ENCODE measurements at regions not wholly inside any gene's neighbourhood (a gene's known extent, or its start where the extent isn't known, plus 50 kb on each side); places are given as distances from the start of the nearest gene placed in this dataset.
"Not testable (repeated sequence)": the region's sequence is repeated elsewhere in the genome, so short reads cannot be mapped to it uniquely, and the experiment has no call there.

DNA sequence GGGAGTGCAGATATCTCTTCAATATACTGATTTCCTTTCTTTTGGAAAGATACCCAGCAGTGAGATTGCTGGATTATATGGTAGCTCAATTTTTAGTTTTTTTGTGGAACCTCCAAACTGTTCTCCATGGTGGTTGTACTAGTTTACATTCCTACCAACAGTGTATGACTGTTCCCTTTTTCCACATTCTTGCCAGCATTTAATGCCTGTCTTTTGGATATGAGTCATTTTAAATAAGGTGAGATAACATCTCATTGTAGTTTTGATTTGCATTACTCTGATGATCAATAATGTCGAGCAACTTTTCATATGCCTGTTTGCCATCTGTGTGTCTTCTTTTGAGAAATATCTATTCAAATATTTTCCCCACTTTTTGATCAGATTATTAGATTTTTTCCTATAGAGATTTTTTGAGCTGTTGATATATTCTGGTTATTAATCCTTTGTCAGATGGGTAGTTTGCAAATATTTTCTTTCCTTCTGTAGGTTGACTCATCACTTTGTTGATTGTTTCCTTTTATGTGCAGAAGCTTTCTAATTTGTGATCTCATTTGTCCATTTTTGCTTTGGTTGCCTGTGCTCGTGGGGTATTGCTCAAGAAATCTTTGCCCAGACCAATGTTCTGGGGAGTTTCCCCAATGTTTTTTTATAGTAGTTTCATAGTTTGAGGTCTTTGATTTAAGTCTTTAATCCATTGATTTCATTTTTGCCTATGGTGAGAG, 552.7 kb downstream of the ZNF674 start:
- Histone ChIP-seq H3K4me3 (ENCODE audit: low read depth in 1 of 2, low read length in 2 of 2) (no peak overlapping the region), H3K9ac (ENCODE audit: low read depth in 1 of 2, low read length in 2 of 2) (no peak overlapping the region), H3K36me3 (ENCODE audit: control insufficient read depth in 1 of 2, insufficient read depth in 2 of 2, low read length in 2 of 2) (no peaks in the 10 kb centered on the region), H3K4me1 (ENCODE audit: control insufficient read depth in 1 of 2, insufficient read depth in 2 of 2, low read length in 2 of 2) (no peaks in the 10 kb centered on the region), H3K27ac (ENCODE audit: low read depth, low read length) (no peak overlapping the region), H3K27me3 (ENCODE audit: control insufficient read depth in 1 of 2, insufficient read depth in 2 of 2, low read length in 2 of 2) (no peaks in the 10 kb centered on the region), H3K9me3 (ENCODE audit: control insufficient read depth in 1 of 2, low read length in 2 of 2) (no peaks in the 10 kb centered on the region)

DNA sequence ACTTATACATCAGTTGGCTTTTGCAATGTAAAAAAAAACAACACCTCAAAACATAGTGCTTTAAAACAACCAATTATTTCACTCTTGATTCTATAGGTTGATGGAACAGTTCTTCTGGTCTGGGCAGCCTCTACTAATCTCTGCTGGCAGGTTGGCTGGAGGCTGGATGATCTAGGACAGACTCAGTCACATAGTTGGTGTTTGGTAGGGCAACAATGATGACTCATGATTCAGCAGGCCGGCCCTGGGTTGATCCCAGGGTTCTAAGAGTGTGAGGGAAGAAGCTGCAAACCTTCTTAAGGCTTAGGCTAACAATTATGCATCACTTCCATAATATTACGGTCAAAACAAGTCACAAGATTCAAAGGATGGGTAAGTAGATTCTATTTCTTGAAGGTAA, 558.2 kb downstream of the ZNF674 start:
- no peaks in the 10 kb centered on the region for H3K4me1 ChIP-seq (ENCODE audit: control insufficient read depth in 1 of 2, insufficient read depth in 2 of 2, low read length in 2 of 2)
- no peak overlapping the region for H3K4me3 ChIP-seq (ENCODE audit: low read depth in 1 of 2, low read length in 2 of 2)
- no peak overlapping the region for H3K9ac ChIP-seq (ENCODE audit: low read depth in 1 of 2, low read length in 2 of 2)
- H3K9me3 ChIP-seq (ENCODE audit: control insufficient read depth in 1 of 2, low read length in 2 of 2): no peaks in the 10 kb centered on the region
- H3K27ac ChIP-seq (ENCODE audit: low read depth, low read length): no peak overlapping the region
- H3K36me3 ChIP-seq (ENCODE audit: control insufficient read depth in 1 of 2, insufficient read depth in 2 of 2, low read length in 2 of 2): no peaks in the 10 kb centered on the region
- no peaks in the 10 kb centered on the region for H3K27me3 ChIP-seq (ENCODE audit: control insufficient read depth in 1 of 2, insufficient read depth in 2 of 2, low read length in 2 of 2)

DNA sequence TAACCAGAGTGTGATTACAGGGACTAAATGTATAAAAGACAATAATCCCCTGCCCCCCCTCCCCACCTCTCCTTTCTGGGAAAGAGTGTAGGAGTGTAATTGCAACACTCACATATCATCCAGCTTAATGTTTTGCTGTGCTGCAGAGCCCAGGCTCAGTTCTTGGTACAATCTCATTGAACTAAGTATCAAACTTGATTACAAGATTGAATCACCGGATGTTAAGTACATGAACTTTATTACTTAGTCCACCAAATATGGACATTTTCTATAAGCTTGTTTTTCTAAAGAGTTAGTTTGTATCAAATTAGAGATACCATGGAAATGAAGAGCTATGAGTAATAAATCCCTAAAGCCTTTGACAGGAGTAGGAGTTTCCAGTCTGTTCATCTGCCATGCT, 559.1 kb downstream of the ZNF674 start:
- Histone ChIP-seq H3K9me3 (ENCODE audit: control insufficient read depth in 1 of 2, low read length in 2 of 2) (no peaks in the 10 kb centered on the region), H3K27me3 (ENCODE audit: control insufficient read depth in 1 of 2, insufficient read depth in 2 of 2, low read length in 2 of 2) (no peaks in the 10 kb centered on the region), H3K4me3 (ENCODE audit: low read depth in 1 of 2, low read length in 2 of 2) (no peak overlapping the region)

DNA sequence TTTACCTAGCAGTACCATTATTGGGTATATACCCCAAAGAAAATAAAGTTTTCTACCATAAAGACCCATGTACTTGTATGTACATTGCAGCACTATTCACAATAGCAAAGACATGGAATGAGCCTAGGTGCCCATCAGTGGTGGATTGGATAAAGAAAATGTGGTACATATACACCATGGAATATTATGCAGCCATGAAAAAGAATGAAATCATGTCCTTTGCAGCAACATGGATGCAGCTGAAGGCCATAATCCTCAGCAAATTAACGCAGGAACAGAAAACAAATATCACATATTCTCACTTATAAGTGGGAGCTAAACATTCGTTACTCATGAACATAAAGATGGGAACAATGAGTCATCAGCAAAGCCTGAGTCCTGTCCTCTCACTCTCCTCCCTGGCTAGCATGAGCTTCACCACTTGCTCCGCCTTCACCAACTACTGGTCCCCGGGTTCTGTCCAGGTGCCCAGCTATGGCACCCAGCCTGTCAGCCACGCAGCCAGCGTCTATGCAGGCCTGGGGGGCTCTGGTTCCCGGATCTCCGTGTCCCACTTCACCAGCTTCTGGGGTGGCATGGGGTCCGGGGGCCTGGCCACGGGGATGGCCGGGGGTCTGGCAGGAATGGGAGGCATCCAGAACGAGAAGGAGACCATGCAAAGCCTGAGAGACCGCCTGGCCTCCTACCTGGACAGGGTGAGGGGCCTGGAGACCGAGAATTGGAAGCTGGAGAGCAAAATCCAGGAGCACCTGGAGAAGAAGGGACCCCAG, 562.1 kb downstream of the ZNF674 start:
- H3K36me3 ChIP-seq (ENCODE audit: control insufficient read depth in 1 of 2, insufficient read depth in 2 of 2, low read length in 2 of 2); H3K9me3 ChIP-seq (ENCODE audit: control insufficient read depth in 1 of 2, low read length in 2 of 2); H3K27ac ChIP-seq (ENCODE audit: low read depth, low read length); H3K4me1 ChIP-seq (ENCODE audit: control insufficient read depth in 1 of 2, insufficient read depth in 2 of 2, low read length in 2 of 2); H3K4me3 ChIP-seq (ENCODE audit: low read depth in 1 of 2, low read length in 2 of 2); H3K27me3 ChIP-seq (ENCODE audit: control insufficient read depth in 1 of 2, insufficient read depth in 2 of 2, low read length in 2 of 2); H3K9ac ChIP-seq (ENCODE audit: low read depth in 1 of 2, low read length in 2 of 2): not testable (repeated sequence)

More for the DNA sequence above, 559.1 kb downstream of the ZNF674 start:
- H3K4me1 ChIP-seq (ENCODE audit: control insufficient read depth in 1 of 2, insufficient read depth in 2 of 2, low read length in 2 of 2): no peaks in the 10 kb centered on the region
- H3K36me3 ChIP-seq (ENCODE audit: control insufficient read depth in 1 of 2, insufficient read depth in 2 of 2, low read length in 2 of 2): no peaks in the 10 kb centered on the region
- H3K9ac ChIP-seq (ENCODE audit: low read depth in 1 of 2, low read length in 2 of 2): no peak overlapping the region
- no peak overlapping the region for H3K27ac ChIP-seq (ENCODE audit: low read depth, low read length)

DNA sequence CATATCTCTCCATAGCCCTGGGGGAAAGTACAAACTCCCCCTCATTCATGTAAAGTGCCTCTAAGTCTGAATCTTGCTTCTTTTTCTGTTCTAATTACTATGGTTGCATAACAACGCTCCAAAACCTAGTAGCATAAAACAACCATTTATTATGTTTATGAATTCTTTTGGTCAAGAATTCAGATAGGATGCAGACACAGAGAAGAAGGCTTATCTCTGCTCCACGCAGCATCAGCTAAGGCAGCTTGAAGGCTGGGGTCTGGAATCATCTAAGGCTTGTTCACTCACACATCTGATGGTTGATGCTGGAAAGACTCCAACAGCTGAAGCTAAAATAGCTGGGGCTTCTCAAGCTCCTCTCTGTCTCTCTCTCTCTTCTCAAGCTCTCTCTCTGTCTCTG, 564.5 kb downstream of the ZNF674 start:
- H3K27me3 ChIP-seq (ENCODE audit: control insufficient read depth in 1 of 2, insufficient read depth in 2 of 2, low read length in 2 of 2): no peaks in the 10 kb centered on the region
- H3K9ac ChIP-seq (ENCODE audit: low read depth in 1 of 2, low read length in 2 of 2): no peak overlapping the region
- no peaks in the 10 kb centered on the region for H3K9me3 ChIP-seq (ENCODE audit: control insufficient read depth in 1 of 2, low read length in 2 of 2)
- H3K27ac ChIP-seq (ENCODE audit: low read depth, low read length): no peak overlapping the region
- no peak overlapping the region for H3K4me3 ChIP-seq (ENCODE audit: low read depth in 1 of 2, low read length in 2 of 2)
- no peaks in the 10 kb centered on the region for H3K36me3 ChIP-seq (ENCODE audit: control insufficient read depth in 1 of 2, insufficient read depth in 2 of 2, low read length in 2 of 2)
- no peaks in the 10 kb centered on the region for H3K4me1 ChIP-seq (ENCODE audit: control insufficient read depth in 1 of 2, insufficient read depth in 2 of 2, low read length in 2 of 2)

DNA sequence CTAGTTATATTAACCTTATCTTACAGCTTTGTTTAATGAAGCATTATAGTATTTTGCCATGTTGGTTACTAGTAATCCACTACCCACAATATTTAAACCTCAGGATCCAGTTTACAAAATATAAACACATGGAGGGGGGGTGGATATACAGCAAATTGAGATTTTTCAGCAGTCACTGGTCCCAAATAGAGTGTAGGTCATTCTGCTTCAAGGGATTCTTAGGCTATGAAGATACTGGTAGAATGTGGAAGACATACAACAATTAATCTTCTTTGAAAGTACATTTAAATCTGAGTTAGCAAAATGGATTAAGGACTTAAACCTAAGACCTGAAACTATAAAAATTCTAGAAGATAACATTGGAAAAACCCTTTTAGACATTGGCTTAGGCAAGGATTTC, 569.6 kb downstream of the ZNF674 start:
- H3K27ac ChIP-seq (ENCODE audit: low read depth, low read length): no peak overlapping the region
- no peak overlapping the region for H3K4me3 ChIP-seq (ENCODE audit: low read depth in 1 of 2, low read length in 2 of 2)
- no peaks in the 10 kb centered on the region for H3K27me3 ChIP-seq (ENCODE audit: control insufficient read depth in 1 of 2, insufficient read depth in 2 of 2, low read length in 2 of 2)
- H3K9ac ChIP-seq (ENCODE audit: low read depth in 1 of 2, low read length in 2 of 2): no peak overlapping the region
- H3K9me3 ChIP-seq (ENCODE audit: control insufficient read depth in 1 of 2, low read length in 2 of 2): no peaks in the 10 kb centered on the region
- no peaks in the 10 kb centered on the region for H3K4me1 ChIP-seq (ENCODE audit: control insufficient read depth in 1 of 2, insufficient read depth in 2 of 2, low read length in 2 of 2)
- no peaks in the 10 kb centered on the region for H3K36me3 ChIP-seq (ENCODE audit: control insufficient read depth in 1 of 2, insufficient read depth in 2 of 2, low read length in 2 of 2)

DNA sequence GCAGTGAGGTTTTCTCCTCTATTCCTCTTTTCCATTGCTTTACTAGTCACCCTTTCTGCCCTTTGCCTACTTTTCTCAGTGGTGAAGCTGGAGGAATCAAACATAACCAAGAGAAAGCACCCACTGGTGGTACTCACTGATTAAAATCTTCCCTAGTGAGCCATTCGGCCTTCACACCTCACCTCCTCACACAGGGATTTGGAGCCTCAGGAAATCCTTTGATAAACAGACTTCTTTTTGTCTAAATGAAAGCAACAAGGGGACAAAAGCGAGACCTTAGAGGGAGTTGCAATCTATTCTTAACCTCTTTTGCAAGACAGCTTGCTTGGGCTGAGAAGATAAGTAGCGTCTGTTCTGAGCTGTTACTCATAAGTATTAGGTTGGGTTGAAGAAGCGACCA, 572.6 kb downstream of the ZNF674 start:
- no peaks in the 10 kb centered on the region for H3K4me1 ChIP-seq (ENCODE audit: control insufficient read depth in 1 of 2, insufficient read depth in 2 of 2, low read length in 2 of 2)
- H3K36me3 ChIP-seq (ENCODE audit: control insufficient read depth in 1 of 2, insufficient read depth in 2 of 2, low read length in 2 of 2): no peaks in the 10 kb centered on the region
- H3K9ac ChIP-seq (ENCODE audit: low read depth in 1 of 2, low read length in 2 of 2): no peak overlapping the region
- H3K9me3 ChIP-seq (ENCODE audit: control insufficient read depth in 1 of 2, low read length in 2 of 2): no peaks in the 10 kb centered on the region
- H3K4me3 ChIP-seq (ENCODE audit: low read depth in 1 of 2, low read length in 2 of 2): no peak overlapping the region
- no peaks in the 10 kb centered on the region for H3K27me3 ChIP-seq (ENCODE audit: control insufficient read depth in 1 of 2, insufficient read depth in 2 of 2, low read length in 2 of 2)
- H3K27ac ChIP-seq (ENCODE audit: low read depth, low read length): no peak overlapping the region

DNA sequence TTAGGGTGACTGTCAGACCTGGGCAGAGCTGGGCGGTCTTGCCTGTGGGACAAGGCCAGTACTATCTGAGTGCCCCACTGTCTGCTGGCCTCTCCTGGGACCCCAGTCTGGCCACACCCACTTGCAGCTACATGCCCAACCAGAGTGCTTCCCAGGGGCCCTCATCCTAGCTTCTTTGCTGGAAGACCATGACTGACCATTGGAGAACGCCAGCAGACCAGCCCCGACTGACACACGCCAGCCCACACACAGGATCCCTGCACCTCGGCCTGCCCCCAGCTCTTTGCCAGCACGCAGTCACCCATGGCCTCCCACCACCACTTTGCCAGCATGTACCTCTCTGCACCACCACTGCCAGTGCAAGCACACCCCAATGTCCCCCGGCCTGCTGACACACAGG, 585.7 kb downstream of the ZNF674 start:
- Histone ChIP-seq H3K4me1 (ENCODE audit: control insufficient read depth in 1 of 2, insufficient read depth in 2 of 2, low read length in 2 of 2) (no peaks in the 10 kb centered on the region), H3K36me3 (ENCODE audit: control insufficient read depth in 1 of 2, insufficient read depth in 2 of 2, low read length in 2 of 2) (no peaks in the 10 kb centered on the region), H3K27ac (ENCODE audit: low read depth, low read length) (no peak overlapping the region), H3K27me3 (ENCODE audit: control insufficient read depth in 1 of 2, insufficient read depth in 2 of 2, low read length in 2 of 2) (no peaks in the 10 kb centered on the region), H3K9ac (ENCODE audit: low read depth in 1 of 2, low read length in 2 of 2) (no peak overlapping the region), H3K9me3 (ENCODE audit: control insufficient read depth in 1 of 2, low read length in 2 of 2) (no peaks in the 10 kb centered on the region), H3K4me3 (ENCODE audit: low read depth in 1 of 2, low read length in 2 of 2) (no peak overlapping the region)

DNA sequence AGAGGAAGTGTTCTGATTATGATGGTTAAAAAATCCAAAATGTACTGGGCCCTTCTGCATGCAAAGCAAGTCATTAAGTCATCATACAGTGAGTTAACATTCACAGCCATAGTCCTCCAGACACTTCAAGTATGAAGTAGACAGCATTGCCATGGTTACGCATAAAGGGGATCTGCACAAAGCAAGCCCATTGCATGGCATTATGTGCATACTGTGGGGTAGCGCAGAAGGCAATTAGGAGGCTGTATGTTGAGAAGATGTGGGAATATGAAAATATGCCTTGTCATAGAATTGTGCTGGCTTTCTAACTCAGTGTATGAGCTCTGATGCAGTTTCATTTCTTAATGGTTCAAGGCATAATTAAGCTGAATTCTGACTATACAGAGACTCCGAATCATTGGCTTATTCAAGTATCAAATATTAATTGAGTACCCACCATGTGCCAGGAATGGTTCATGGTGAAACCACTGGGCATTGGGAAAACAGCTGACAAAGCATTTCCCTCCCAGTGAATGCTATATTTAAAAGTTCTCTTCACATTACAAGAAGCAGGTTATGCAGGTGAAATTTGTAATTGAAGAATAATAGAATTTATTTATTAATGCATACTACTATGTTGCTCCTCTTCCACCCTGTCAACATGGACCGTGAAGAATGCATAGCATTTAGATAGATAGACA, 588.9 kb downstream of the ZNF674 start:
- H3K9ac ChIP-seq (ENCODE audit: low read depth in 1 of 2, low read length in 2 of 2): no peak overlapping the region
- no peaks in the 10 kb centered on the region for H3K4me1 ChIP-seq (ENCODE audit: control insufficient read depth in 1 of 2, insufficient read depth in 2 of 2, low read length in 2 of 2)
- no peak overlapping the region for H3K27ac ChIP-seq (ENCODE audit: low read depth, low read length)
- H3K27me3 ChIP-seq (ENCODE audit: control insufficient read depth in 1 of 2, insufficient read depth in 2 of 2, low read length in 2 of 2): no peaks in the 10 kb centered on the region
- H3K9me3 ChIP-seq (ENCODE audit: control insufficient read depth in 1 of 2, low read length in 2 of 2): no peaks in the 10 kb centered on the region
- H3K4me3 ChIP-seq (ENCODE audit: low read depth in 1 of 2, low read length in 2 of 2): no peak overlapping the region
- H3K36me3 ChIP-seq (ENCODE audit: control insufficient read depth in 1 of 2, insufficient read depth in 2 of 2, low read length in 2 of 2): no peaks in the 10 kb centered on the region

DNA sequence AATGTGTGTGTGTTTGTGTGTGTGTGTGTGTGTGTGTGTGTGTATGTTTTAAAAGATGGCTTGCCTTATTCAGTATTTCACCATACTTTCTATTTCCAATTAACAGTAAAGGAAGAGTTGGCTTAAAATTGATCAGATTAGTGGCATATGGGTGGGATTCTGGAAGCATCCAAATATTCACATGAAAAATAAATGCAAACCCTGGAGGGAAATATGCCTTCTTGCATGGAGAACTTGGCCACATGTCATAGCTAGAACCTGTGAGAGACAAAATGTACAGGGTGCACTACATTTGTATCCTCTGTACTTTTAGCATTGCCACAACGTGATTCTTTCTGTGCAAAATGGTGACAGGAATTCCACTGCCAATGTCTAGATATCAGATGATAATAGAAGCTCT, 589.6 kb downstream of the ZNF674 start:
- Histone ChIP-seq H3K9me3 (ENCODE audit: control insufficient read depth in 1 of 2, low read length in 2 of 2) (no peaks in the 10 kb centered on the region), H3K36me3 (ENCODE audit: control insufficient read depth in 1 of 2, insufficient read depth in 2 of 2, low read length in 2 of 2) (no peaks in the 10 kb centered on the region), H3K9ac (ENCODE audit: low read depth in 1 of 2, low read length in 2 of 2) (no peak overlapping the region), H3K27ac (ENCODE audit: low read depth, low read length) (no peak overlapping the region), H3K27me3 (ENCODE audit: control insufficient read depth in 1 of 2, insufficient read depth in 2 of 2, low read length in 2 of 2) (no peaks in the 10 kb centered on the region), H3K4me3 (ENCODE audit: low read depth in 1 of 2, low read length in 2 of 2) (no peak overlapping the region), H3K4me1 (ENCODE audit: control insufficient read depth in 1 of 2, insufficient read depth in 2 of 2, low read length in 2 of 2) (no peaks in the 10 kb centered on the region)
